Stimulated activated CD8-positive, alpha-beta memory T cell treated with anti-CD3 and anti-CD28 coated beads, Interleukin-7, amount 100 ng/mL, for 24 hours (primary cell): ENCODE measurements at regions not wholly inside any gene's neighbourhood (a gene's known extent, or its start where the extent isn't known, plus 50 kb on each side); places are given as distances from the start of the nearest gene placed in this dataset.

ENCODE experiments used
- DNase-seq: peaks from one replicate; pipeline ENCODE4 v3.0.0-alpha.2; 2020; ENCODE audit warnings: low read depth

DNA sequence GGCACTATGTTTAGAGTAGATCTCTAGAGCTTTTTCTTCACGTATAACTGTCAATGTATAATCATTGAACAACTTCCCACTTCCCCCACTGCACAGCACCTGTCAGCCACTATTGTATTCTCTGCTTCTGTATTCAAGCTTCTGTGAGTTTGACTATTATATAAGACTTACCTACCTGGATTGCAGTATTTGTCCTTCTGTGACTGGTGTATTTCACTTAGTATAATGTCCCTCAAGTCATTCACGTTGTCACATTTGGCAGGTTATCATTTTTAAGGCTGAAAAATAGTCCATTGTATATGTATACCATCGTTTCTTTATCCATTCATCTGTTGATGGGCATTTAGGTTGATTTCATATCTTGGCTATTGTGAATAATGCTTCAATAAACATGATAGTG, 969.5 kb upstream of the B3GALT2 start:
- DNase-seq: no peak

- DNase-seq: no peak
Measured at GRCh38 chr1:194151056-194151455, 964.6 kb upstream of the B3GALT2 start.

DNA sequence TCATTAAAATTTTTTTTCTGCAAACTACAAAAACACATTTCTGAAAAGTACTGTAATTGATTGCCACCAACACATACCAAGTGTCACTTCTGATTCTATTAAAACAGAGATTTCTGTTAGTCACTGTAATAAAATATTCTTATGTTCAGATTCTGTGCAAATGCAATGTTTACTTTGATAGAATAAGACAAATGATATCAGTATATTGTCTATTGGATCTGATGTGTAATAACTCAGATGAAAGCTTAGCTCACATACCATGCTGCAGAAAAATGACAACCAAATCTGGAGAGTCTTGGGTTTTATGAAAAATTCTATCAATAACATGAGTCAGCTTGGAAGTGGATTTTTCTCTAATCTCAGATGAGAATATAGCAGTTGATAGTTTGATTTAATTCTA, 963.8 kb upstream of the B3GALT2 start:
- no peak for DNase-seq

DNA sequence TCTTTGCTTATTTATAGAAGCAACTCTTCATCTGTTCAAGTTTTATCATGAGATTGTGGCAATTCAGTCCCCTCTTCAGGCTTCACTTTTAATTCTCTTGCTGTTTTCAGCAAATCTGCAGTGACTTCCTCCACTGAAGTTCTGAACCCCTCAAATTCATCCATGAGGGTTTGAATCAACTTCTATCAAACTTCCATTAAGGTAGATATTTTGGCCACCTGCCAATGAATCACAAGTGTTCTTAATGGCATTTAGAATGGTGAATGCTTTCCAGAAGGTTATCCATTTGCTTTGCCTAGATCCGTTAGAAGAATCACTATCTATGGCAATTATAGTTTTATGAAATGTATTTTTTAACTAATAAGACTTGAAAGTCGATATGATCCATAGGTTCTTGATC, 946.7 kb upstream of the B3GALT2 start:
- no peak for DNase-seq

DNA sequence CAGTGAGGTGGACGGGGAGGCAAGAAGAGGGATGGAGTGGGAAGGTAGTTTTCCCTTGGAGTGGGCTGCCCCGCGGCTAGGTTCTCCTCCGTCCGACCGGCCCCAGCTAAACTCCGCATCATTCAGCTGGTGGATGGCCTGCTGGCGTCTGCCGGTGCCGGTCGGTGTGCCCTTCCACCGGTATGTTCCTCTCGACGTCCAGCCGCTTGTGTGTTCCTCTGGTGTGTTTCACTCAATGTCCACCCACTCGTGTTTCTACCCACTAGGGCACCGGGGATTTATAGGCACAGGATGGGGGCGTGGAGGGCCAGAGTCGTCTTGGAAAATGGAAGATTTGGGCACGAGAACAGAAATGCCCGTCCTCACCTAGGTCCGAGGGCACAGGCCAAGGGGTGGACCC, 931.7 kb upstream of the B3GALT2 start:
- no peak for DNase-seq

GRCh38 chr1:194117582-194117981, 931.2 kb upstream of the B3GALT2 start:
- DNase-seq: no peak

- no peak for DNase-seq
Measured at GRCh38 chr1:194114288-194114687, 927.9 kb upstream of the B3GALT2 start.

DNA sequence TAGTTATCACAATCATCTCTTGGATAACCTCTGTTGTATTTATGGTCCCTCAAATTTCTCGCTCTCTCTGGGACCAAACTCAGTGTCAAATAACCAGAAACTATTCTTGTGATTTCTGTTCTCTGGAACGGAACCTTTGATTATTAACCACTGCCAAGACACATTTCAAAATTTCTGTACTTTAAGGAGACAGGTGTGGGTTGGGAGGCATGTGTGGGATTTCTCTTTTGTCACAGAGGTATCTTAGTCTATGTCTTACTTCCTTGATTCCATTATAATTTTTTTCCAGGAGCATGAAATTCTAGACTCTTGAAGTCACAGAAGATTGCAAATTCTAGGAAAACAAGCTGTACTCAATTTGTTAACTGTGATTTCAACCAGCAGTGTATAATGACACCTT, 919.0 kb upstream of the B3GALT2 start:
- no peak for DNase-seq

GRCh38 chr1:194104247-194104844, 917.9 kb upstream of the B3GALT2 start:
- DNase-seq: no peak

DNA sequence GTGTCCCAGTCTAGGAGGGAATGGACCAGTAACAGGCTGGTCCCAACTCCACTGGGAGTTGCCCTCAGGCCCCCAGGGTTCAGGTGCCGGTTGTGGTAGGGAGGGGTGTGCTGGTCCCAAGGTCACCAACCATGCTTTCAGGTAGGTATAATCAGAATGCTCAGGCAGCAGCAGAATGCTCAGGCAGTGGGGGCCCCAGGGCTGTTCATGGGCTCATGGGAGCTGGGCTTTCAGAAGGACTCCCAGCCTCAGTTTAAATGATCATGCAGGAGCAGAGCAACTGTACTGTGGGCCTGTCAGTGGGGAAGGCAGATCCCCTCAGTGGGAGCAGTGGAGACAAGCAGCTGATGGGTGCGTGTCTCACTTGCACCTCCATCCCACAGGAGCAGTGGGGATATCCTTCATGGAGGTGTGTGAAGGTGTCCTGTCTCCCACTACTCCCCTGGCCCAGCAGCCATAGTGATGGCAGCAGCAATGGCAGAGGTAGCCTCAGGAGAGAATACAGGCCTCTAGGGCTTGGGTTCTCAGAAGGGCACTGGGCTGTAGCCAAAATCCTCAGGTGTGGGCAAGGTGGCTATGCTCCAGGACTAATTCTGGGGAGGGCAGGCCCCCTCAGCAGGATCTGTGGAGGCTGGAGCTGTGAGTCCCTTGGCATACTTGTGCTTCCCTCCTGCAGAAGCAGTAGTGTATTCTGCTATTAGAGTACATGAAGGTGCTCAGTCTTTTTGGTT, 917.3 kb upstream of the B3GALT2 start:
- DNase-seq: no peak

DNA sequence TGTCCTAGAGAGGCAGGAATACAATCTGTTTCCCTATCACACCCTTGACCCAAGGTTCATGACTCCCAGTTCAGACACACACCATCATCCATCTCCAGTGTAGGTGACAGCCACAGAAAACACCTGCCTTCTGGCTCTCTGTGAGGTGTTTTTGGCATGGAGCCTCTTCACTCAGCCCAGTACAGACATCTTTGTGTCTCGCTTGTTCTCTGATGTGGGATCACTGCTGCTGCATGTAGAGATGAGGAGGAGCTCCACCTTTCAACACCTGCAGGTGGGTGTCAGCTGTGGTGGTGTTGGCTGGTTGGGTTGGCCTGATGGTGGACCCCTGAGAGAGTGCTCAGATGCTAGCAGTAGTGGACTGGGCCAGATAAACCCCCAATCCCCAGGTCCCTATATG, 916.7 kb upstream of the B3GALT2 start:
- DNase-seq: no peak

- DNase-seq: no peak
Measured at GRCh38 chr1:194102607-194103006, 916.2 kb upstream of the B3GALT2 start.

- DNase-seq: no peak
Measured at GRCh38 chr1:194084755-194085154, 898.3 kb upstream of the B3GALT2 start.

DNA sequence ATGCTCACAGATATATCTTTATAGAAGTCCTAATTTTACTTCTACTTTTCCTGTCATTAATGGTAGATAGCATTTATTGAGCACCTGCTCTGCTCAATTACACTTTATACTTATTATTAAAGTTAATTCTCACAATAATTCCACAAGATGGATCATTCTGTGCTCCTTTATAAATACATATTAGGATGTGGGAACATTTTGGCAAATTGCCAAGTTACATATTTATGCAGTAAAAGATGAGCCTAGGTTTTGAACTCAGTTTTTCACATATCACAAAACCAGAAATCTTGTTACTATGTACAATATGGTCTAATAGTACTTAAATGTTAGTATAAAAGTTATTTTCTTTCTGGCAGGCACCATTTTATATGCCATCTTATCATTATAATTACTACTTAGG, 895.0 kb upstream of the B3GALT2 start:
- DNase-seq: no peak

- no peak for DNase-seq
Measured at GRCh38 chr1:194080826-194081225, 894.4 kb upstream of the B3GALT2 start.

DNA sequence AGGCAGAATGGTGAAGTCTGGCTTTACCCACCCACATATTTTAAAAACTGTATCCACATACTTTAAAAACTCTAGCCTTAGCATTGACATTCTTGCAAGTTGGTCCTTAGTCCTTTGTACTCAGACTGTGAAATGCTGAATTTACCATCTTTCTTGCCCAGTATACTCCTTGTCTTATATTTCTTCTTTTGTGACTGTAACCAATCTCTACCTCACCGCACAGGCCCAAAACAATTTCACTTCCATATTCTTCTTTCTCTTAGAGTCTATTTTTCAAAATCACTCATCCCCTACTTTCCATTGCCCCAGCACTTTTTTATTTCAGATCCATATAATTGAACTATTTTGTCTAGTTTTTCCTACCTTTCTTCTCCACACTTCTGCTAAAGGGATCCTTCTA, 892.4 kb upstream of the B3GALT2 start:
- no peak for DNase-seq

DNA sequence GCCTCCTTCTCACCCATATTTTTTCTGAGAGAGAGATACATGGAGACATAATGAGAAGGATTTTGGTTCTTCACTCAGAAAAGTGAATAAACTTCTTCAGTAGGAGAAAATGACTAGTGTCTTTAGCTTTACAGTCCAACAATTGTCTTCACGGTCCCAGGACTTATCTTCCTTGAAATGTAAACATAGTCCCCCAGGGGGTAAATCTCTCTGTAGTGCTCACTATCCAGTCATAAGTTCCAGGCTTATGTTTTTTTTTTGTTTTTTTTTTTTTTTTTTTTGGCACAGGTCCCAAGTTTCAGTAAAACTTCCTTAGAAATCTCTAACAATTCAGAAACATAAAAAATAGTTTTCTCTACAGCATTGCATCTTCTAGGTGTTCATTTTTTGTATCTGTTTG, 890.2 kb upstream of the B3GALT2 start:
- DNase-seq: no peak

DNA sequence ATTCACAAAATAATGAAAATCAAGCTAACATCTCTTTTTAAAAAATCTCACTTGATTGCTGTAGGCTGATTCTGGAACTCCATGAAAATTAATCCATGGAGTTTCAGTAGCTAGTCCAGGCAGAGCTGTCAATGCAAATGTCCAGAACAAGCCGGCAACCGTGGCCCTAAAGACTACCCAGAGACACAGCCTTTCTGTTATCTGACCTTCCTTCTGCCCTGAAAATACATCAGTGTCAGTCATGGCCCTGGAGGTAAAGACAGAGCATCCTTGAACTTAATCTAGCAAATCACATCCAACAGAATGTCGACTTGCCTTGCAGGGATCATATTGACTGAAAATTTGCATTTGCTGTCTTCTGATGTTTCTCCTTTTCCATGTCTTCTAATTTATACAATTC, 887.4 kb upstream of the B3GALT2 start:
- DNase-seq: no peak

GRCh38 chr1:194071205-194071604, 884.8 kb upstream of the B3GALT2 start:
- no peak for DNase-seq

- no peak for DNase-seq
Measured at GRCh38 chr1:194069831-194070218, 883.4 kb upstream of the B3GALT2 start.

GRCh38 chr1:194069168-194069830, 882.9 kb upstream of the B3GALT2 start:
- no peak for DNase-seq

DNA sequence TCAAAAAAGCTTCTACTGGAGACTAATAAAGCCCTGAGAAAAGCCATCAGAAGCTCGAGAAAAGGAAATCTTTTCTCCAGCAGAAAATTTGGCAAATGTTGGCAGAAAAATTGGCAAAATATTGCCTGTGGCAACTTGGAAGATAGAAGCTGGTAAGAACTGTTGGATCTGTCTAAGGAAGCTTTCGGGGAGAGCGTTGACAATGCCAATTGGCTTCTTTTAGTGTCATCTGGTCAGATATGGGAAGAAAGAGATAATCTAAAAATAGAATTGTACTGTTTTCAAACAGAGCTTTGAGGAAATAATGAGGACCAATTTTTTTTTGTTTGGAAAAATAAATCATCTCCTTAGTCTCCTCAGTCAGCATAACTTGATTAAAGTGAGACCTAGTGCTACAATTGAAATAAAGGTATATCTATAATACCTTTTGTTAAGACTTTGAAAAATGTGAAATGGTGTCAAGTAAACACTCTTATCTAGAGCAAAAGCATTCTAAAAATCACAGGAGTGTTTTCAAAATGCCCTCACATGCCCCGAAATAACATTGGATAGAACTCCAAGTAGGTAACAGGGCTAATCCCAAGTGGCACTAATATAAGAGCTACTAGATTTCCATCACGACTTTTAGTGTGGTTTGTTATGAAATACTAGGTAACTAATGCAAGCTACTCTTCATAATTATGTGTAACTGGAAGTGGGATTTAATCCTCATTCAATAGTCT, 882.2 kb upstream of the B3GALT2 start:
- no peak for DNase-seq

GRCh38 chr1:194067772-194068171, 881.4 kb upstream of the B3GALT2 start:
- no peak for DNase-seq
